K562 (cell line): ENCODE measurements at regions not wholly inside any gene's neighbourhood (a gene's known extent, or its start where the extent isn't known, plus 50 kb on each side); places are given as distances from the start of the nearest gene placed in this dataset.
A peak's percentile ranks its signal among the peaks of the same experiment; 100 is the strongest.

Experiments used
- ATAC-seq: fragments of 200-7000 bp; cut with Tn5 transposase; 3 replicates; pipeline ENCODE4 v1.9.1; 2020; ENCODE audit warnings: moderate library complexity
- BruUV-seq: library from RNA; stranded (reverse); fragments of 400-500 nt; replicated peaks from 2 replicates; lab custom pipeline; 2021; lab: Mats Ljungman, UMichigan
- CTCF ChIA-PET: fragments of 300-600 bp; formaldehyde crosslinking; extraction: SDS; loops from one replicate; lab custom pipeline; 2021; ENCODE audit warnings: low intra/inter-chr PET ratio; lab: Yijun Ruan, JAX
- POLR2A ChIA-PET: fragments of 300-600, 350-650 bp; sonication (Branson Sonifier 250); formaldehyde crosslinking; extraction: SDS; loops from one replicate; lab custom pipeline; 2021; ENCODE audit warnings: antibody characterized with exemption, inconsistent platforms; lab: Yijun Ruan, JAX
- DNase-seq, 4 experiments: peaks; one replicate each; pipeline versions ENCODE4 v3.0.0 to v3.0.0-alpha.2; 2011 to 2018; ENCODE audit warnings: low spot score in 3 of 4, mixed read lengths in 3 of 4; ENCODE audit errors: extremely low read depth in 1 of 4
- FAIRE-seq: peaks from 2 replicates; lab custom pipeline; 2011; peaks lifted over from hg19 to GRCh38; lab: Jason Lieb, UNC
- H2AFZ ChIP-seq: 2 replicates; pipeline ENCODE4 v1.6.0; 2011; ENCODE audit warnings: low read depth, low read length, control low read depth, inconsistent platforms
- H3K27ac ChIP-seq: fragments of 200-600 bp; 3 replicates; pipeline ENCODE4 v1.8.0; 2011; ENCODE audit warnings: low read depth, mild to moderate bottlenecking, control low read depth, inconsistent platforms, low read length, moderate library complexity, mixed read lengths; ENCODE audit errors: extremely low read depth
- H3K27me3 ChIP-seq, 2 experiments: fragments of 300-600 bp in 1 of 2; 2 replicates in 1 of 2; 3 replicates in 1 of 2; pipeline versions ENCODE4 v1.6.0 to v1.8.0; 2011; ENCODE audit warnings: inconsistent platforms in 2 of 2, low read length in 2 of 2, mild to moderate bottlenecking in 1 of 2, mixed read lengths in 1 of 2, moderate library complexity in 1 of 2; ENCODE audit not compliant: control insufficient read depth in 2 of 2, insufficient read depth in 2 of 2
- H3K36me3 ChIP-seq: fragments of 300-600 bp; 3 replicates; pipeline ENCODE4 v1.8.0; 2011; ENCODE audit warnings: mild to moderate bottlenecking, low read length, inconsistent platforms; ENCODE audit not compliant: control insufficient read depth, insufficient read depth
- H3K4me1 ChIP-seq, 2 experiments: fragments of 200-600 bp in 1 of 2; replicated peaks in 1 of 2; 2 replicates in 1 of 2; 3 replicates in 1 of 2; pipeline versions ENCODE4 v1.5.1 to v1.8.0; 2011; ENCODE audit warnings: inconsistent platforms in 2 of 2, low read length in 2 of 2, mild to moderate bottlenecking in 1 of 2, mixed read lengths in 1 of 2, moderate library complexity in 1 of 2; ENCODE audit not compliant: control insufficient read depth in 2 of 2, insufficient read depth in 2 of 2
- H3K4me2 ChIP-seq: 2 replicates; pipeline ENCODE4 v1.6.1; 2011; ENCODE audit warnings: low read length, control low read depth, inconsistent platforms, mixed read lengths; ENCODE audit not compliant: insufficient read depth
- H3K4me3 ChIP-seq: fragments of 200-600 bp; sonication (generic), shearing (Covaris generic); 2 replicates; pipeline ENCODE4 v1.5.1; 2016; ENCODE audit warnings: control low read depth, inconsistent platforms
- H3K79me2 ChIP-seq: fragments of 200-600 bp; 3 replicates; pipeline ENCODE4 v1.8.0; 2011; ENCODE audit warnings: low read length, inconsistent platforms; ENCODE audit not compliant: control insufficient read depth, insufficient read depth
- H3K9ac ChIP-seq, 2 experiments: 2 replicates each; pipeline versions ENCODE4 v1.6.0 to v1.6.1; 2011; ENCODE audit warnings: low read depth in 2 of 2, low read length in 2 of 2, control low read depth in 1 of 2, inconsistent platforms in 1 of 2, mild to moderate bottlenecking in 1 of 2, mixed read lengths in 1 of 2; ENCODE audit not compliant: insufficient read depth in 1 of 2
- H3K9me1 ChIP-seq: one replicate; pipeline ENCODE4 v1.6.0; 2011; ENCODE audit warnings: inconsistent platforms, mild to moderate bottlenecking, low read length, moderate library complexity; ENCODE audit not compliant: control insufficient read depth, insufficient read depth
- H3K9me3 ChIP-seq: replicated peaks from 2 replicates; pipeline ENCODE4 v1.5.1; 2011; ENCODE audit warnings: low read depth, low read length, inconsistent platforms; ENCODE audit not compliant: control insufficient read depth, insufficient read depth
- H4K20me1 ChIP-seq: replicated peaks from 2 replicates; pipeline ENCODE4 v1.6.1; 2011; ENCODE audit warnings: low read length, inconsistent platforms, mixed read lengths; ENCODE audit not compliant: control insufficient read depth, insufficient read depth
- ELF4 ChIP-seq: fragments of 450-650 bp; formaldehyde crosslinking; IDR thresholded peaks from 2 replicates; pipeline ENCODE4 v1.4.0; 2022; ENCODE audit warnings: missing genetic modification characterization
- KDM4B ChIP-seq, 2 experiments: fragments of 450-650 bp in 1 of 2; sonication (generic) in 1 of 2; IDR thresholded peaks; 2 replicates each; pipeline ENCODE4 v1.6.1; 2016 to 2017; ENCODE audit warnings: borderline replicate concordance in 2 of 2, antibody characterized with exemption in 1 of 2, low read depth in 1 of 2, mild to moderate bottlenecking in 1 of 2
- MYNN ChIP-seq, 2 experiments: sonication (generic); formaldehyde crosslinking in 1 of 2; IDR thresholded peaks; 2 replicates each; pipeline versions ENCODE4 v1.5.0 to v1.6.1; 2016 to 2020; ENCODE audit warnings: antibody characterized with exemption in 1 of 2, missing genetic modification reagents in 1 of 2
- RFX1 ChIP-seq: fragments of 450-650 bp; IDR thresholded peaks from 2 replicates; pipeline ENCODE4 v1.6.1; 2016; ENCODE audit warnings: mild to moderate bottlenecking, moderate library complexity
- SMAD1 ChIP-seq: fragments of 150-350 bp; IDR thresholded peaks from 2 replicates; pipeline ENCODE4 v1.6.1; 2014; ENCODE audit warnings: low read length, low read depth; ENCODE audit not compliant: partially characterized antibody
- ZNF316 ChIP-seq: fragments of 450-650 bp; IDR thresholded peaks from 2 replicates; pipeline ENCODE4 v1.6.1; 2016
- ZNF696 ChIP-seq: fragments of 250-450 bp; sonication (Bioruptor Pico); conservative IDR thresholded peaks from 2 replicates; pipeline ENCODE4 v1.4.0; 2020; ENCODE audit warnings: mild to moderate bottlenecking, moderate library complexity
- WGBS: fragments of 100-300 bp; shearing (Covaris generic); methylation state at CpG from one replicate; pipeline ENCODE4 v1.1.6; 2016; ENCODE audit warnings: low coverage, mixed read lengths; ENCODE audit not compliant: insufficient coverage; ENCODE audit errors: missing lambda C conversion rate; 5-methylcytosine and 5-hydroxymethylcytosine counted together
- in situ Hi-C: fragments of 300-500 bp; cut with MboI; formaldehyde crosslinking; loops from 4 replicates; pipeline ENCODE4 v1.15.0; 2018; ENCODE audit warnings: inconsistent platforms, mixed read lengths
- intact Hi-C: fragments of 100-400 bp; cut with micrococcal nuclease; formaldehyde crosslinking; loops from 2 replicates; pipeline ENCODE4 v1.14.2; 2022
- TF ChIP-seq, protein P1 (sequence below): fragments of 200-800 bp; sonication (Bioruptor generic); IDR thresholded peaks from 2 replicates; pipeline ENCODE4 v1.6.1; 2017; ENCODE audit warnings: missing genetic modification characterization, missing compliant biosample characterization
- TF ChIP-seq, protein P2 (sequence below): sonication (generic); formaldehyde crosslinking; IDR thresholded peaks from 2 replicates; pipeline ENCODE4 v1.8.0; 2023; ENCODE audit warnings: mild to moderate bottlenecking, missing genetic modification reagents

DNA sequence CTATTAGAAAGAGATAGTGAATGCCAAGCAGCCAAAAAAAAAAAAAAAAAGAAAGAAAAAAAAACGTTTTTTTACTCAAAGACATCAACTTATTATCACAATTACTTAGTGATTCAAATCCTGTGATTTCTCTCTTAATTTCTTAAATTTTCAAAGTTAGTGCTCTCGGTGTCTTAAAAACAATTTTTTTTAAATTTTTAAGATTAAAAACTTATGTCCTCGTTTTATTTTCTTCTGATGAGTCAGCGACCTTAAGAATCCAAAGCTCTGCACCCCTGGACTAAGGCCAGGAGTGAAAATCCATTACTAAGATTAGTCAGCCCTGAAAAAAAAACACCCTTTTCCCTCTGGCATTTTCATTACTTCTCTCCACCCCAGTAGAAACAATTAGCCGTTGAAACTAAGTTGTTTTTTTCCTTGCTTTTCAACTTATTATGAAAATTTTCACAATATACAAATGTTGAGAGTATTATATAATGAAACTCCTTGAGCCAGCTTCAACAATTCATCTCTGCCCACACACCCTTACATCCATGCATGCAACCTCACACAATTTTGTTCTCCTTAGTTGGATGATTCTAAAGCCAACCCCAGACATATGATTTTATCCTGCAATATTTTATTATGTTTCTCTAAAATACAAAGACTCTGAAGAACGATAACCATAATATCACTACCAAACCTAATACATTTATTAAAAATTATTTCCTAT lies 85.6 kb upstream of the CARMIL1 start:
- ATAC-seq (no peak), DNase-seq (no peak), FAIRE-seq (no peak)
- Histone ChIP-seq H3K27me3 (0 out of 5 replicates have a peak, but pooled peaks cover 0 to 3% of the 10 kb centered on the region in 2 experiments), H3K36me3 (no peaks in the 10 kb centered on the region), H3K9me1 (no peaks in the 10 kb centered on the region), H3K4me2 (no peak overlapping the region), H3K9ac (no peak overlapping the region), H3K4me1 (no peaks in the 10 kb centered on the region), H3K4me3 (no peak overlapping the region), H2AFZ (no peak overlapping the region), H3K9me3 (no peaks in the 10 kb centered on the region), H3K27ac (no peak overlapping the region), H4K20me1 (no peaks in the 10 kb centered on the region), H3K79me2 (no peaks in the 10 kb centered on the region)
- ChIA-PET POLR2A (interaction anchor here (0.6 to 1.2 kb wide), 3 partner anchors 9 to 22 kb away, joined by 3 to 4 read pairs (median 3); no protein-coding TSS in a partner anchor), CTCF (no interaction called here)
- 0% methylated on average over 5 of the region's 6 CpGs for WGBS
- no TSS peak for BruUV-seq
- in situ Hi-C loops = no loop called here
- intact Hi-C loops = no loop called here
- TF ChIP-seq ZNF316 (0 out of 2 replicates have a peak, but pooled peaks have one; percentile 4), MYNN (IDR thresholded peaks at IDR 0.05) (no peak), MYNN (CRISPR knock-in tag; IDR thresholded peaks at IDR 0.05) (no peak)

DNA sequence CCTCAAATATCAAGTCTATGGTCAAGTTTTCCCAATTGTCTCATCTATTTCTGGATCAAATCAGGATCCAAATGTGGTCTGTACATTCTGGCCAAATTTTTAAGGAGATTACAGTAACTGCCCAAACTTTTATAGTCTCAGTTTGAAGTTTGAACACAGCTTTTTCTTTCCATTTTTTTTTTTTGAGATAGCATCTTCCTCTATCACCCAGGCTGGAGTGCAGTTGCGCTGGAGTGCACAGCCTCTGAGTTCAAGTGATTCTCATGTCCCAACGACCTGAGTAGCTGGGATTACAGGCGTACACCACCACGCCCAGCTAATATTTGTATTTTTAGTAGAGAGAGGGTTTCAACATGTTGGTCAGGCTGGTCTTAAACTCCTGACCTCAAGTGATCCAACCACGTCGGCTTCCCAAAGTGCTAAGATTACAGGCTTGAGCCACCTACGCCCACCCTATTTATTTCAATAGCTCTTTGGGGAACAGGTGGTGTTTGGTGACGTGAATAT lies 84.9 kb upstream of the CARMIL1 start:
- DNase-seq = no peak
- intact Hi-C loops = no loop called here
- Histone ChIP-seq H4K20me1 (no peaks in the 10 kb centered on the region), H3K36me3 (no peaks in the 10 kb centered on the region), H3K9me3 (no peaks in the 10 kb centered on the region), H2AFZ (no peak overlapping the region), H3K9me1 (no peaks in the 10 kb centered on the region), H3K4me2 (no peak overlapping the region), H3K9ac (no peak overlapping the region), H3K4me1 (no peaks in the 10 kb centered on the region), H3K27ac (no peak overlapping the region), H3K4me3 (no peak overlapping the region), H3K27me3 (0 out of 5 replicates have a peak, but pooled peaks cover 0 to 3% of the 10 kb centered on the region in 2 experiments), H3K79me2 (no peaks in the 10 kb centered on the region)
- 1% methylated on average over 8 of the region's 8 CpGs for WGBS
- CTCF ChIA-PET = no interaction called here
- POLR2A ChIA-PET = interaction anchor here (0.6 to 1.2 kb wide), 2 partner anchors 15 to 22 kb away, joined by 3 to 4 read pairs; no protein-coding TSS in a partner anchor
- no peak for FAIRE-seq
- in situ Hi-C loops = no loop called here
- no peak for ATAC-seq
- no TSS peak for BruUV-seq
- no peak for TF ChIP-seq KDM4B (IDR thresholded peaks at IDR 0.05; ENCODE audit: borderline replicate concordance in 2 of 2, low read depth in 1 of 2)
- TF ChIP-seq ZNF696 (CRISPR knock-in tag) = no peak
- TF ChIP-seq RFX1 = no peak
- TF ChIP-seq, protein P1, sequence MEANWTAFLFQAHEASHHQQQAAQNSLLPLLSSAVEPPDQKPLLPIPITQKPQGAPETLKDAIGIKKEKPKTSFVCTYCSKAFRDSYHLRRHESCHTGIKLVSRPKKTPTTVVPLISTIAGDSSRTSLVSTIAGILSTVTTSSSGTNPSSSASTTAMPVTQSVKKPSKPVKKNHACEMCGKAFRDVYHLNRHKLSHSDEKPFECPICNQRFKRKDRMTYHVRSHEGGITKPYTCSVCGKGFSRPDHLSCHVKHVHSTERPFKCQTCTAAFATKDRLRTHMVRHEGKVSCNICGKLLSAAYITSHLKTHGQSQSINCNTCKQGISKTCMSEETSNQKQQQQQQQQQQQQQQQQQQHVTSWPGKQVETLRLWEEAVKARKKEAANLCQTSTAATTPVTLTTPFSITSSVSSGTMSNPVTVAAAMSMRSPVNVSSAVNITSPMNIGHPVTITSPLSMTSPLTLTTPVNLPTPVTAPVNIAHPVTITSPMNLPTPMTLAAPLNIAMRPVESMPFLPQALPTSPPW (CRISPR knock-in tag) = no peak
- TF ChIP-seq, protein P2, sequence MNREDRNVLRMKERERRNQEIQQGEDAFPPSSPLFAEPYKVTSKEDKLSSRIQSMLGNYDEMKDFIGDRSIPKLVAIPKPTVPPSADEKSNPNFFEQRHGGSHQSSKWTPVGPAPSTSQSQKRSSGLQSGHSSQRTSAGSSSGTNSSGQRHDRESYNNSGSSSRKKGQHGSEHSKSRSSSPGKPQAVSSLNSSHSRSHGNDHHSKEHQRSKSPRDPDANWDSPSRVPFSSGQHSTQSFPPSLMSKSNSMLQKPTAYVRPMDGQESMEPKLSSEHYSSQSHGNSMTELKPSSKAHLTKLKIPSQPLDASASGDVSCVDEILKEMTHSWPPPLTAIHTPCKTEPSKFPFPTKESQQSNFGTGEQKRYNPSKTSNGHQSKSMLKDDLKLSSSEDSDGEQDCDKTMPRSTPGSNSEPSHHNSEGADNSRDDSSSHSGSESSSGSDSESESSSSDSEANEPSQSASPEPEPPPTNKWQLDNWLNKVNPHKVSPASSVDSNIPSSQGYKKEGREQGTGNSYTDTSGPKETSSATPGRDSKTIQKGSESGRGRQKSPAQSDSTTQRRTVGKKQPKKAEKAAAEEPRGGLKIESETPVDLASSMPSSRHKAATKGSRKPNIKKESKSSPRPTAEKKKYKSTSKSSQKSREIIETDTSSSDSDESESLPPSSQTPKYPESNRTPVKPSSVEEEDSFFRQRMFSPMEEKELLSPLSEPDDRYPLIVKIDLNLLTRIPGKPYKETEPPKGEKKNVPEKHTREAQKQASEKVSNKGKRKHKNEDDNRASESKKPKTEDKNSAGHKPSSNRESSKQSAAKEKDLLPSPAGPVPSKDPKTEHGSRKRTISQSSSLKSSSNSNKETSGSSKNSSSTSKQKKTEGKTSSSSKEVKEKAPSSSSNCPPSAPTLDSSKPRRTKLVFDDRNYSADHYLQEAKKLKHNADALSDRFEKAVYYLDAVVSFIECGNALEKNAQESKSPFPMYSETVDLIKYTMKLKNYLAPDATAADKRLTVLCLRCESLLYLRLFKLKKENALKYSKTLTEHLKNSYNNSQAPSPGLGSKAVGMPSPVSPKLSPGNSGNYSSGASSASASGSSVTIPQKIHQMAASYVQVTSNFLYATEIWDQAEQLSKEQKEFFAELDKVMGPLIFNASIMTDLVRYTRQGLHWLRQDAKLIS (CRISPR knock-in tag) = no peak
- TF ChIP-seq SMAD1 = no peak
- no peak for TF ChIP-seq ELF4 (CRISPR knock-in tag)
